ENCODE measurements at regions not wholly inside any gene's neighbourhood (a gene's known extent, or its start where the extent isn't known, plus 50 kb on each side); places are given as distances from the start of the nearest gene placed in this dataset.

GRCh38 chr18:41768467-41768866, 186.6 kb upstream of the PIK3C3 start:
- TF ChIP-seq CTCF (IDR thresholded peaks at IDR 0.05; ENCODE audit: insufficient read depth, low read depth, low read length) (no peak), EZH2 (IDR thresholded peaks at IDR 0.05; ENCODE audit: insufficient read depth, low read length) (no peak)
